HuH-7 (cell line): ENCODE measurements at regions not wholly inside any gene's neighbourhood (a gene's known extent, or its start where the extent isn't known, plus 50 kb on each side); places are given as distances from the start of the nearest gene placed in this dataset.

Source experiments
- DNase-seq: peaks from one replicate; pipeline ENCODE4 v3.0.0; 2011; ENCODE audit warnings: low spot score

DNA sequence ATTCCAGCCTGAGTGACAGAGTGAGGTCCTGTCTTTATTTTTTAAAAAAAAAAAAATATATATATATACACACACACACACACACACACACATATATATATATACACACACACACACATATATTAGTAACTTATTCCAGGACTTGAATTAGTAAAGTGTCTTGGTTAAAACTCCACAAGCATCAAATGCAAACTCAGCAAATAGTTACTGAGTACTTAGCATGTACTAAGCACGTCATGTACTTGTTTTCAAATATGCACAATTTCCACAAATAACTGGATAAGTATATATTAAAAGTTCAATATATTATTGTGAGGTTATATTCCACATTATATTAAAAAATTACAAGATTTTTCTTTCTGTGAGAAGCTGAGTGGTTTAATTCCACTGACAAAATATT lies 304.7 kb downstream of the ZEB2 start:
- DNase-seq, result no peak

DNA sequence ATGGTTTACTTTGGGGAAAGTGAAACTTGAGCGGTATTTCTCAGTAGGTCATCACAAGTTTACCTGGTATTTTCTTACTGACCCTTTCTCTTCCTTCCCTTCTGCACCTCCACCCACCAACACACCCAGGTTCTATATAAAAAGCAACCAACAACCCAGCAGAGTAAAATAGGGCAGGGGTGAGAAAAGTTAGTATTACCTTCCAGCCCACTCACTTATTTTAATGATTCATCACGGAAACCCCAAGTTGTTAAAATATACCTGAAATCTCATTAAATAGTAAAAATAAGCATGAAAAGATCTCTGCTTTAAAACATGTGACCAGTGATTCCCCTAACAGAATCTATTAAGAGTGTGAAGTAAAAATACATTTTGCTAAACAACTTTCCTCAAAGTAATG lies 306.1 kb downstream of the ZEB2 start:
- DNase-seq, result no peak

DNA sequence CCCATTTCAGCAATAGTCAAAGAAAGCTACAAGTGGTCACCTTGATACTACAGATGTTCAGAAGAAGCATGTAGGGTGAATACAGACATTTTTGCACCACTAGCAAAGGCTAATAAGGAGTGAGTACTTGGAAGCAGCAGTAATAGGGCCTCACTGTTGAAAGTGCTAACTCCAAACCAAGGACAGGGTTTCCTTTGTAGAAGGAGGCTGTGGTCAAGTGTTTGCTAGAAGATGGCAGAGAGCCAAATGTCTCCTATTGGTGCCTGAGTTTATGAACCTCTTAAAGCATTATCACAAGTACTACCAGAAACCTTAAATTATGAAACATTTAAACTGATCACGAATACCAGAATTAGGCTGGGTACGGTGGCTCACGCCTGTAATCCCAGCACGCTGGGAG lies 308.1 kb downstream of the ZEB2 start:
- DNase-seq, result no peak

DNA sequence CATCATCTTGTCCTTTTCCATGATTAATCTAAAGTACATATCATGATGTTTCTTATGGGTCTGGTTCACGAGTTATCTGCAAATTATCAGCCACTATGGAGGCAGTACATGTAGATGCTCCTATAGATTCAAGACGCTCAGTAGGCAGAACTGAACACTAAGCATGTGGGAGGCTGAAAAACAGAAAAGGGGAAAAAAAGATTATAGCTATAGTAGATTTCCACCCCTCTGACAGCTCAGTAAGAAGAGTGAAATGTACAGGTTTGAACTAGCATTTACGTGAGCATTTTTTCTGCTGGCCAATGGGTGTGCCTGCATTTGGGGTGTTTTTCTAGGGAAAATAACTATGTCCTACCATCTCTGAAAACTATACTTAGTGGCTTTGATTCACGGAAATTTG lies 308.9 kb downstream of the ZEB2 start:
- DNase-seq, result no peak

DNA sequence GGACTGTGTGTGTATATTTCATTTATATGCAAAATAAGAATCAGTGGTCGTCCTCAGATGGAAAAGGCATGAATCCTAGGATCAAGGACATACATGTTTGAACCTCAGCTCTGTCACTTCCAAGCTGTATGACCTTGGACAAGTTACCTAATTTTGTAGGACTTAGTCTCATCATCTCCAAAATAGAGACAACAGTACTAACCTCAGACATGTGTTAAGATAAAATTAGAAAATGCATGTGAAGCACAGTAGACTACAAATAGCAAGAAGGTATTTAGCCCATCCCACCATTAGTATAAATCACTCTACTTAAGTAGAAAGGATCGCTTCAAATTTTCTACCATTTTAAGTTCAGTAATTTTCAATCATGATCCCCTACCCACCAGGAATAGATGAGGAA lies 309.8 kb downstream of the ZEB2 start:
- DNase-seq, result no peak

DNA sequence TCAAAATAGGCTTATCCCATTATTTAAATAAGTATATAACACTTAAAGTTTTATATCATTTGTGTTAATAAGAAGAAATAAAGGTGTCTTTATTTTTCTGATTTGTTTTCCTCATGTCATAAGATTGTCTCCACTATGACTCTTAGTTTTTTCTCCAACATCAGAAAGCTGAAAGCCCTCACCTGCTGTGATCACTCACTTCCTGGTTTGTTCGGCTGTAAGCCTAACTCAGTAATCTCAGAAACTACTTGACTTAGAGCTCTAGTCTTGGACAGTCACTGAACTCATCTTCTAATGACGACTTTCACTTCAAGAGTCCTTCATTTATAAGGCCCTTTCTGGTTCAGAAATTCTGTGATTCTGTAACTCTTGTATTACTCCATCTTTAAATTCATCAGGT lies 311.0 kb downstream of the ZEB2 start:
- DNase-seq, result no peak

DNA sequence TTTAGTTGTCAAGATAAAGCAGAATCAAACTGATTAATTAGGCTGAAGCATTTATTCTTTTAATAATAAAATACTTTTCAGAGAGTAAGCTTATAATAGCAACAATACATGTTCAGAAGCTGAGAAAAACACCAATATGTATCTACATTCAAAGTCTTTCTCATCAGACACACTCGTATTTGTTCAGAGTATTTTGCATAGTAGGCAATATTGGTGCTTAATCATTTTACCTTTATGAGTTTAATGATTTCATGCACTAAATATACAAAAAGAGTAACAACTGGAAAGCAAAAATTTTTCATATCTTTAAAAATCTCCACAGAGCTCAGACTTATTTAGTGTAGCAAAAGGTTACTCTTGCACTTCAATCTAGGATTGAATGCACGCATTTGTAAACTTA lies 313.9 kb downstream of the ZEB2 start:
- DNase-seq, result no peak

DNA sequence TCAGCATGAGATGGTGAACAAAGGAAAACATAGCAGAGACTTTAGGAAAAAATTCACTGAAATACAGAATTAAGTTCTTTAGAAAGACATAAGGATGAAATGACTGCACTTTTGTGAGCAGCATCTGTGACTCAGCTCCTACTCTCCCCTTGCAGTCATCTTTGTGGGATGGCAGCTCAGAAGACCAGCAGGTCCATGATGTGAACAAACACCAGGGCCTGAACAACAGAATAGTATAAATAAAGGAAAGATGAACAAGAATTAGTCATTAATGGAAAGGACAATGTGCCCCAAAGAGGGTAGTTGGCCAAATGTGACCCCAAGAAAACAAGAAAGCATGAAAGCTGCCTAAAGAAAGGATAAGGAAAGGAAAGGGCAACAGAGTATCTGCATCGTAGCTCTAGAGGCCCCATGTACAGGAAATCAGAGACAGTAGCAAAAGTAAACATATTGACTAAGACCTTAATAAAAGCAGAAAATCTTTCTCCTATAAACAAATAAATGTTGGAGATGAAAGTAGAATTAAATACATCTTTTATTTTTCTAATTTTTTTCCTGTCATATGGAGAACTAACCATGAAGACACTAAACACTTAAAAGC lies 318.0 kb downstream of the ZEB2 start:
- no peak for DNase-seq

DNA sequence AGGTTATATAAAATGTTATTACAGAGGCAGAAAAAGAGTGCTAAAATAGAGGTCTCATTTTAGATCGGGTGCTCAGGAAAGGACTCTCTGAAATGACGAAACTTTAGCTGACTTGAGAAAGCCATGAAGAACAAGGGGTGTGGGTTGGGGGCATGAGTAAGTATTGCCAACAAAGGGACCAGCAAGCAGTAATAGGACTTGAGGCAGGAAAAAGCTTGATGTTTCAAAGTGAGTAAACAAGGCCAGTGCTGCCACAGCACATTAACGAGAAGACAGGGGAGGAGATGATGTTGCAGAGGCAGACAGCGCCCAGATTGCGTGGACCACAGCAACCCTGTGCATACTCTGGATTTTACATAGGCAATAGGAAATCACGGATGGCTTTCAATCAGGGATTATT lies 318.8 kb downstream of the ZEB2 start:
- no peak for DNase-seq

DNA sequence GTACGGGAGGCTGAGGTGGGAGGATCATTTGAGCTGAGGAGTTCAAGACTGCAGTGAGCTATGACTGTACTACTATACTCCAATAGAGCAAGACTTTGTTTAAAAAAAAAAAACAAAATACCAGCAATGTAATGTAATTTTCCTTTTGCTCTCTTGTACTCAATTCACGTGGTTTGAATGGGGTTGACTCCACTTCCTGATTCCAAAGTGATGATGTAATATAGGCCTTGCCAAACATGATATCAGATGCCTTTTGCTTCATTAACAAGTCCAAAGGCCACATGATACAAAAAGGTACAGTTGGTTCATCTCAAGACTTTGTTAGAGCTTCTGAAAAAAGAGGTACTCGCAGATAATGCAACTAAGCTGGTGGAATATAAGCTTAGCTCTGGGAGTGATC lies 321.8 kb downstream of the ZEB2 start:
- DNase-seq, result no peak

DNA sequence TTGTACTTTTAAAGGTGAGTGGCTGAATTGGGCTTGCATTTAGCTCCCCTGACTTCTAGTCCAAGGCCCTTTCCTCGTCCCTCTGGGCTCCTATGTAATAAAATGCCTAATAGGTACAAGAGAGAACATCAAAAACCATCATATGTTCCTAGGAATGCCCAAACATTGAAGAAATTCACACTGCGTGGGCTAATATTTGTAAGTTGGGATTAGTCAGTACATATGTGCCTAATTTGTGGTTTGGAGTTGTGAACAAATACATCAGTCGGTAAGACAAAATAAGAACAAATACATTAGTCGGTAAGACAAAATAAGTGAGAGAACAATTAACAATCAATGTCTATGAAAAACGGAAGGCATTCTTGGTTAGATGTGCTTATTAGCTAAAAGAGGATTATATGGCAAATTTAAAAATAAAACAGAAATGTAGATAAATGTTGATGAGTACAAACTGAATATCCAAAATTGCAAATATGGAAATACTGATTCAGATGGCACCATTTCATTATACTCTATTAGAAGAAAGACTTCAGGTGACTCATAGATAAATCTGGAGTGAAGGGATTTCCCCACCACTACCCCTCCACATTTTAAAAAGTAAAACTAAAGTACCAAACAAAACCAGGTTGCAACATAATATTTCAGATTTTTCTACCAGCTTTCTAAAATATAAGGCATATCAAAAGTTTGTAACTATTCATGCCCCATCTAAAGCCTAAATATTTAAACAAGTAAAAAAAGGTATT lies 325.4 kb downstream of the ZEB2 start:
- no peak for DNase-seq

DNA sequence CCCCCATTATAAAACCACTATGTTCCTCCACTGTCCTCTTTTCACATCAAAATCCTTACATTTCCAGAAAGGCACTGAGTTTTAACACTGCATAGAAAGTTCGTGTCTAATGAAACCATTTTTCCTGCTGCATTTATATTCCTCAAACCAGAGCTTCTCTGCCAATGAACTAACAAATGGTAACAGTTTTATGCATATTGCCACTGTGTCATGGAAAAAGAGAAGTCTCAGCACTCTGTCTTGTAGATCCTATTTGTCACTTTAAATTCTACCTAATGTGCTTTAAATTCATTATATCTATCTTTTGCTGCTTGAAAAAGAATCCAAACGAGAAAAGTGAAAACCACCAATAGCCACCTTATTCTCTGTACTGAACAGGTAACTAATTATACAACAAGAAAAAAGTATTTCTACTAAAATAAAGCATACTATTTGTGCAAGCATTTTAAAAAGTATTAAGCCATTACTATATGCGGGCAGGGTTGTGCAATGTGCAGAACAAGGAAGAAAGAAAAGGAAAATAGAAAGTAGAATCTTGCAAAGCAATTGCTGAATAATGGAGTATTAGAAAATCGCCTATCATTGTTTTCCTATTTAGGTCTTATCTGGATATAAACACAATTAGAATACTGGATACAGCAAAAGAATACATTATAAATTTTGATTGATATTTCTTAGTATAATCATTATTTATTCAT lies 328.9 kb downstream of the ZEB2 start:
- no peak for DNase-seq

DNA sequence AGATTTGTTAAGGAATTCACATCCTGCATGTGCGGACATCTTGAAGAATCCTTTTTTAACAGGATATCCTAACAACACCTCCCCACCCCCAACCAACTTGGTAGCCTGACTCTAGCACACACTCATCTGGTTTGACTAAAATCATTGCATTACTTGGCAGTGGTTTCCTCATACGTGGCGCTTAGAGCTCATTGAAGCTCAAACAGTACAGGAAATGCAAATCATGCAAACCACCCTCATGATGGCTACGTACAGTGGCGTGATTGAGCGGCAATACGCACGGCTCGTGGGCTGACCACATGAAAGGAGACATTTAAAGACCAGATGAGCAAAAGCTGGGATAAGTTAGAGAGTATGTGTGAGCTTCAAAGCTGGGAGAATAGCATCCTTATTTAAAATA lies 336.2 kb downstream of the ZEB2 start:
- DNase-seq, result no peak

DNA sequence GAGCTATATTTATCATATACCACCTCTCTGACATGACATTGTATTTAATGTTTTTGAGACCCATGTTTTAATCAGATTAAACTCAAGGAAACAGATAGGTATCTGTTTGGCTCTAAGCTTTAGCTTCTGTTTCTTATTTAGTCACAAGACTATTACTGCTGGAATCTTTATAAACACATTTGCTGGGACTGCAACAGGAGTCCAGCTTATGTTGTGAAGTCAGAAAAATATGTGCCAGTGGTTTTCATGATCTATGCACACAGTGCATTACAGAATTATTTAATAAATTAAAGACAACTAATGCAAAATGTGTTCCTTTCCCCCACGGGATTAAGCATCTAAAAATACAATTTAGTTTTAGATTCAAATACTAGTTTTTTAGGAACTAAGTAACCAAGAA lies 338.9 kb downstream of the ZEB2 start:
- DNase-seq, result no peak

DNA sequence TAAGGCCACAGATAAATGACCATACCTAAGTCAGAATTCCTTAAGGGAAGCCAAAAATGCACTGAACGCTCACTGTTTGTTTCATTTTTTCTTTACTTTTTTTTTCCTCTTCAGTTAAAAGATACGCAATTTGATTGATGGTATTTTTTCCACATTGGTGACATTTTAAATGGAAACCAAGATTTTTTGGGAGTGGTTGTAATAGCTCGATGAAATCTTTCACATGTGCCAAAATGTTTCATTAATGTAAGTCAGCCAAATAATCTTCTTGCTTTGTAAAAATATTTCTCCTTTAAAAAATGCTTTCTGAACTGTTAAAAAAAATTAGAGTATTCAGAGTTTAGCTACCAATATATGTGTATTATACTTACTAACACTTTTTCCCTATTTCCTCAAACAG lies 339.8 kb downstream of the ZEB2 start:
- DNase-seq, result no peak

DNA sequence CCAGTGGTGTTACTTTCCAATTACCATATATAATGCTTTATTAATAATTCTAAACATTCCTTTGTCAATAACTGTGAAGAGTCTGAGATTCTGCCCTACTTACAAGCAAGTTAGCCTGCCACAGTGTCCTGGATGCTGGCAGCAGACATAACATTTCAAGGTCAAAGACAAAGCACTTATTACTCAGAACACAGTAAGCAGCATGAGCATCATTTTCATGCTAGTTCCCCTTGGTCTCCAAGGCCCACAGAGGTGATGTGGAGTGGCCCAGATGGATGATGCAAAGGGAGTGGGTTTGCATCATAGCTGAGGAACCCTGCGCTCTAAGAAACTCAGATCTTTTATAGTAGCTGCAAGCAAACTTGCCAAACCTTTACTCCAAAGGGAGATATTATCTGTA lies 349.7 kb downstream of the ZEB2 start:
- DNase-seq, result no peak

DNA sequence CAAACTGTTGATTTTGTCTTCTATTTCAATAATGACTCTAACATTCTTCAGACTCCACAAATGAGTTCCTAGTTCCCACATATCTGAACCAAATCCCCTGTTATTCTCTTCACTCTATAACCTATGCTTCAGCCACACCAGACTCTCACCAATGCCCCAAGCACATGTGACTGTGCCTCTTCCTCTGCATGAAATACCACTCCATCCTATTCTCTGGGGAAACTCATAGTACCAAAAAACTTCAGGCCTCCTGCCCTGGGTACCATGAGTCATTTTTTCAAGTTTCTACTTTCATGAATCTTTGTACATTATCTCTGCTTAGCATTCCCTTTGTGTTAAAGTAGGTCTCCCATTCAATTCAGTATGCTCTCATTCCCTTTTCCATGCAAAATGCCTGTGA lies 353.2 kb downstream of the ZEB2 start:
- DNase-seq, result no peak

DNA sequence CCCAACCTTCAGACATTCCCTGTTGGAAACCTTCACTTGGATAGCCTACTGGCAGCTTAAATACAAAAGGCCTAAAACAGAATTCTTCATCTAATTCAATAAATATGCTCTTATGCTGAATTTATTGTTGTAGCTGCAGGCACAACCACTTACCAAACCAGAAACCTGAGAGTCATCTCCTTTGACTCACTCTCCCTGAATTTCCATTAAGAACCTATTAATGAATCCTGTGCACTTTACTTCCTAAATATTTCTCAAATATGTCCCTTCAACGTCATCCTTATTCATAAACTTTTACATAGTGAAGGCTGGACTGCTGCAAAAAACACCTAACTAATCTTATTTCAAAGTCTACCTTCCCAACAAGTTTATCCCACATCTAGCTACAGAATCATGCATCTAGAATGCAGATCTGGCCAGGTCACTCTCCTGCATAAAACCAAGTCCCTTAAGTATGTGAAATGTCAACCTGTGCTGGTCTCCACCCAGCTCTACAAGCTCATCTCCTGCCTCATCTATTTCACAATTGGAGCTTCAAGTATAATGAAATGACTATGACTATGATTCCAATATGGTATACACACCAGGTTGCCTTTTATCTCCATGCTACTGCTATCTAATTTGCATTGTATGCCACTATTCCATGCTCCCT lies 354.2 kb downstream of the ZEB2 start:
- DNase-seq, result no peak

DNA sequence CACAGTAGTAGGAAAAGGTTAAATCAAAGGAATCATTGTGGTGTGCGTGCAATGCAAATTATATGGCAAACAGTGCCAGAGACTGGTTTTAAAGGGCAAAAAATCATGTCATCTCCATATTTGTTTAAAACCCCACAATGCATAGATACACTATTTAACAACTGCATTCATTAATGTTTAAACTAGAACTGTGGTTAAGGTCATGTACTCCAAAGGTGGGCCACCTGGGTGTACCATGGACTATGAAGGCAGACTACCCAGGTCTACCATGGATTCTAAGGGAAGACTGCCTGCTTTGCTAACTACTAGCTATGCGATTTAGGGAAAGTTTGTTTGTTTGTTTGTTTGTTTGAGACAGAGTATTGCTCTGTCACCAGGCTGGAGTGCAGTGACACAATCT lies 356.3 kb downstream of the ZEB2 start:
- DNase-seq, result peak; percentile 12

DNA sequence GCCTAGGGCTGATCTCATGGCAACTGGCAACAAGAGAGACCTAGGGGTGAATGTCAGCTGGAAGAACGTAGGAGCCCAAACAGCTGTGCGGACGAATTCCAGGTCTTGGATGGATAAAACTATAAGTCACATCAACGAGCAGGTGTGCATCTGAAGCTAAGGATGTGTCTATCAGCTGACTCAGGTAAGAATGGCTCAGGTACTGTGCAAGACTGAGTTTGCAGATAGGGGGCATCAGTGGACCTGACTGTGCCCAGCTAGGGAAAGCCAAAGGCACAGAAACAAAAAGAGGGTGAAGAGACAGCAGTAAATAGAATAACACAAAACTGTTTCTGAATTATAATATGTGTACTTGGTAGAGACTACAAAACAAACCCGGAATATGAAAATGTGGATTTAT lies 357.3 kb downstream of the ZEB2 start:
- DNase-seq, result peak; percentile 2

DNA sequence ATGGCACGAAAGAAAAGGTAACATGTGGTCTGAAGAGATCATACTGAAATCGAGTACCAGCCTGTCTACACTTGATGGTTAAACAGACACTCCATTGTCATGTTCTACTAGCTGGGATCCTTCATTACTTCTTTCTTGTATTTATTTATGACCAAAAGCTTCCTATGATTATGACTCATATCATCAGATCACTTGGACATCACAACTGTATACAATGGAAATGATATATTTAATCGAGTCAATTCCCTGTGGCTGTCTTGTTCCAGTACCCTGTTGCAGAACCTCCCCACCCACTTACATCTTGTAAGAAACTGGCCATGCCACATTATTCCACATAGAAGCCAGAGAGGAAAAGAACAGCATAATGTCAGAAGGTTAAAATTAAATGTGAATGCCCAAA lies 358.9 kb downstream of the ZEB2 start:
- no peak for DNase-seq

DNA sequence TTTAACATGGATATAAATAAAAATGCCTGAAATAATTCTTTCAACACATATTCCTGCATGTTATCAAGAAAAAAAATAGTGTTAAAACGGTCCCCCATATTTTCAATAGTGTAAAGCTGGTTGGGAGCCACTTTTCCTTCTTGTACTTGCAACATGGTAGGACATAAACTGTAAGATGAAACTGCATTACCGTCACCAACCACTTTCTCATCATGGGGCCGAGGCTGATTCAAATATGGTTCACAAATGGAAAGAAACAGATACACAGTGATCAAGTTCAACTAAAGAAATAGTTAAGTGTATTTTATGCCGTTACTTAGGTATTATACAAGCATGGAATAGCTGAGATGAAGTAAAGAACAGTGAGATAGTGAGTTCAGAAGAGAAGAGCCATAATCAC lies 360.7 kb downstream of the ZEB2 start:
- DNase-seq, result no peak

DNA sequence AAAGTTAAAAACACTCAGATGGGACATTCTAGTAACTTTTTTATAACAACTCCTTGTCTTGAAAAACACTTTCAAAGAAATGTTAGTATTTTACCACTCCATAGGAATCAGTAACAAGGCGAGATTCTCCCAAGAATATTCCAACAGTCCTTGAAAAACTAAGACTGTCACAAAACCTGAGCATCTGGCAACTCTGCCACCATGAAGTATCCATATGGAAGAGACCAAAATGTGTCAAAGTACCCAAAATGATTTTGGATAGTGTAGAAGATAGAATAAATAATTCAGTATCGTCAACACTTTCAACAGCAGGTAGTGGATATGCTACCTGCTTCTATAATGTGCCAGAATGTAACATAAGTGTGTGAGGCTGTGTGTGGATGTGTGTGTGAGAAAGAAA lies 361.8 kb downstream of the ZEB2 start:
- DNase-seq, result no peak
